ENCODE measurements at regions not wholly inside any gene's neighbourhood (a gene's known extent, or its start where the extent isn't known, plus 50 kb on each side); places are given as distances from the start of the nearest gene placed in this dataset.

GRCh38 chr2:18490901-18491300, 69.6 kb downstream of the RDH14 start:
- no peaks in the 10 kb centered on the region for H3K79me2 ChIP-seq
- no peaks in the 10 kb centered on the region for H3K4me1 ChIP-seq
- H3K27ac ChIP-seq, result no peak overlapping the region
- no peak for TF ChIP-seq CTCF (IDR thresholded peaks at IDR 0.05)
- H3K4me2 ChIP-seq (ENCODE audit: low read length), result no peak overlapping the region
- H3K36me3 ChIP-seq (ENCODE audit: control insufficient read depth, insufficient read depth, low read length), result no peaks in the 10 kb centered on the region
- H2AFZ ChIP-seq, result no peak overlapping the region
- no peaks in the 10 kb centered on the region for H3K9me3 ChIP-seq (ENCODE audit: control insufficient read depth, low read length)
- no peak overlapping the region for H3K4me3 ChIP-seq (ENCODE audit: low read depth, low read length)
- H3K9ac ChIP-seq, result no peak overlapping the region
- no peaks in the 10 kb centered on the region for H3K27me3 ChIP-seq (ENCODE audit: control insufficient read depth, insufficient read depth, low read length)

- Histone ChIP-seq H3K79me2 (no peaks in the 10 kb centered on the region), H3K9me3 (ENCODE audit: control insufficient read depth, low read length) (no peaks in the 10 kb centered on the region), H3K27me3 (ENCODE audit: control insufficient read depth, insufficient read depth, low read length) (no peaks in the 10 kb centered on the region), H3K4me2 (ENCODE audit: low read length) (no peak overlapping the region), H3K4me3 (ENCODE audit: low read depth, low read length) (no peak overlapping the region), H2AFZ (no peak overlapping the region), H3K27ac (no peak overlapping the region), H3K4me1 (no peaks in the 10 kb centered on the region), H3K36me3 (ENCODE audit: control insufficient read depth, insufficient read depth, low read length) (no peaks in the 10 kb centered on the region), H3K9ac (no peak overlapping the region)
- no peak for TF ChIP-seq CTCF (IDR thresholded peaks at IDR 0.05)
Measured at GRCh38 chr2:18487106-18487913, 73.1 kb downstream of the RDH14 start.

GRCh38 chr2:18484625-18485024, 75.8 kb downstream of the RDH14 start:
- H3K4me2 ChIP-seq (ENCODE audit: low read length), result no peak overlapping the region
- H3K9ac ChIP-seq, result no peak overlapping the region
- H3K79me2 ChIP-seq, result no peaks in the 10 kb centered on the region
- H3K4me3 ChIP-seq (ENCODE audit: low read depth, low read length), result no peak overlapping the region
- H3K4me1 ChIP-seq, result no peaks in the 10 kb centered on the region
- no peak overlapping the region for H3K27ac ChIP-seq
- TF ChIP-seq CTCF (IDR thresholded peaks at IDR 0.05), result no peak
- H3K36me3 ChIP-seq (ENCODE audit: control insufficient read depth, insufficient read depth, low read length), result no peaks in the 10 kb centered on the region
- no peak overlapping the region for H2AFZ ChIP-seq
- H3K9me3 ChIP-seq (ENCODE audit: control insufficient read depth, low read length), result no peaks in the 10 kb centered on the region
- no peaks in the 10 kb centered on the region for H3K27me3 ChIP-seq (ENCODE audit: control insufficient read depth, insufficient read depth, low read length)

- H3K27me3 ChIP-seq (ENCODE audit: control insufficient read depth, insufficient read depth, low read length), result no peaks in the 10 kb centered on the region
- no peak overlapping the region for H3K4me2 ChIP-seq (ENCODE audit: low read length)
- no peak overlapping the region for H3K4me3 ChIP-seq (ENCODE audit: low read depth, low read length)
- no peak overlapping the region for H3K27ac ChIP-seq
- H3K36me3 ChIP-seq (ENCODE audit: control insufficient read depth, insufficient read depth, low read length), result no peaks in the 10 kb centered on the region
- no peak overlapping the region for H3K9ac ChIP-seq
- H3K4me1 ChIP-seq, result no peaks in the 10 kb centered on the region
- no peaks in the 10 kb centered on the region for H3K9me3 ChIP-seq (ENCODE audit: control insufficient read depth, low read length)
- no peak for TF ChIP-seq CTCF (IDR thresholded peaks at IDR 0.05)
- no peak overlapping the region for H2AFZ ChIP-seq
- H3K79me2 ChIP-seq, result no peaks in the 10 kb centered on the region
Measured at GRCh38 chr2:18483896-18484295, 76.6 kb downstream of the RDH14 start.

GRCh38 chr2:18482666-18483065, 77.8 kb downstream of the RDH14 start:
- Histone ChIP-seq H3K4me3 (ENCODE audit: low read depth, low read length) (no peak overlapping the region), H3K27ac (no peak overlapping the region)

More at GRCh38 chr2:18482666-18483065, 77.8 kb downstream of the RDH14 start:
- H3K27me3 ChIP-seq (ENCODE audit: control insufficient read depth, insufficient read depth, low read length), result no peaks in the 10 kb centered on the region
- no peaks in the 10 kb centered on the region for H3K36me3 ChIP-seq (ENCODE audit: control insufficient read depth, insufficient read depth, low read length)
- no peak overlapping the region for H3K4me2 ChIP-seq (ENCODE audit: low read length)
- no peaks in the 10 kb centered on the region for H3K9me3 ChIP-seq (ENCODE audit: control insufficient read depth, low read length)
- no peak for TF ChIP-seq CTCF (IDR thresholded peaks at IDR 0.05)
- no peaks in the 10 kb centered on the region for H3K4me1 ChIP-seq
- H2AFZ ChIP-seq, result no peak overlapping the region
- no peak overlapping the region for H3K9ac ChIP-seq
- H3K79me2 ChIP-seq, result no peaks in the 10 kb centered on the region

All from parathyroid adenoma (tissue), 2 donors.